Activated T-helper 2 cell treated with anti-CD3 and anti-CD28 coated beads, Interferon-gamma antibody, Interleukin-2, Interleukin-4, amounts not matched to agents 10 μg/mL and 5 μg/mL and 100 μg/mL, durations not matched to agents 14 hours and 24 hours and 36 hours (primary cell): ENCODE measurements at regions not wholly inside any gene's neighbourhood (a gene's known extent, or its start where the extent isn't known, plus 50 kb on each side); places are given as distances from the start of the nearest gene placed in this dataset.
"Not testable (repeated sequence)": the region's sequence is repeated elsewhere in the genome, so short reads cannot be mapped to it uniquely, and the experiment has no call there.

ENCODE experiments used
- DNase-seq: peaks from one replicate; pipeline ENCODE4 v3.0.0; 2021; ENCODE audit warnings: low spot score
- H3K27ac Mint-ChIP-seq: one replicate; pipeline ENCODE4 v1.8.0; 2021; ENCODE audit warnings: mixed read lengths
- H3K27me3 Mint-ChIP-seq: one replicate; pipeline ENCODE4 v1.8.0; 2021; ENCODE audit warnings: low read depth, mixed read lengths
- H3K36me3 Mint-ChIP-seq: one replicate; pipeline ENCODE4 v1.8.0; 2021; ENCODE audit warnings: low read depth, mixed read lengths
- H3K4me1 Mint-ChIP-seq: one replicate; pipeline ENCODE4 v1.8.0; 2021; ENCODE audit warnings: low read depth, mixed read lengths
- H3K4me3 Mint-ChIP-seq: one replicate; pipeline ENCODE4 v1.8.0; 2021; ENCODE audit warnings: low read depth, mild to moderate bottlenecking, moderate library complexity, mixed read lengths
- H3K9me3 Mint-ChIP-seq: one replicate; pipeline ENCODE4 v1.8.0; 2021; ENCODE audit warnings: mixed read lengths
- intact Hi-C: fragments of 100-400 bp; cut with micrococcal nuclease; formaldehyde crosslinking; loops from one replicate; pipeline ENCODE4 v1.15.1; 2023

DNA sequence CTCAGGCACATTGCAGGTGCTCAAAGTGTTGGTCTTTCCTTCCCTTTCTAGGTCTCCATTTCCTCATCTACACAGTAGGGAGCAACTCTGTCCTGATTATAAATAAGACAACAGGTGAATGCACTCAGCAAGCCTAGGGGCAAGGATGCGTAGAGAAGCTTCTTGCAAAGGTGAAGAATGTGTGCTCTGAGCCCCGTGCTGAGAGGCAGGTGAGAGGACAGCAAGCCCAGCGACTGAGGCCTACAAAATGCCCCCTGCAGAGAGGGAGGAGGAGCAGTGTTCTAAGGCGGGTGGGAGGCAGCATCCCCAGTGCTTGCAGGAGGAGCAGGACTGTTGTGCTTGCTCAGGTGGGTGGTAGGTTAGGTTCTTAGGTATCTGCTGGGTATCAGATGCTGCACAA is 153.5 kb upstream of the ZNF337 start:
- H3K36me3 Mint-ChIP-seq, intact Hi-C loops, H3K27me3 Mint-ChIP-seq, H3K27ac Mint-ChIP-seq, H3K4me3 Mint-ChIP-seq, H3K9me3 Mint-ChIP-seq, DNase-seq: not testable (repeated sequence)
- peaks cover 11% of the 10 kb centered on the region for H3K4me1 Mint-ChIP-seq

DNA sequence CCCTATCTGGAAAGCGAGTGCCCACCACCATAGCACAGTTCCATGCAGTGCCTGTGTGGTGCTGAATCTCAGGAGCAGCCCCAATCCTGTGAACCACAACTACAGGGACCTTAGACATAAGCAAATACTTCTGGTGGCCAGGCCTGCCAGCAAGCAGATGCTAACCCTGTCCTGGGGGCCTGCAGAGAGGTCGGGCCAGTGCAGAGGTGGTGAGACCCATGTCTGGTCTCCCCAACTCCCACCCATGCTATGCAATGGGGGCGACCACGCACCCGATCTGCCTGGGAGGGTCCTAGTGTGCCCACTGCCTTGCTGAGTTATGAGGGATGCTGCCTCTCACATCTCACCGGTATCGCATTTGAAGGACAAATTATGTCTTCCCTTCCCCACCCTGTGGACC is 151.6 kb upstream of the ZNF337 start:
- H3K4me1 Mint-ChIP-seq = peaks cover 4% of the 10 kb centered on the region
- H3K27ac Mint-ChIP-seq = no peak overlapping the region
- H3K27me3 Mint-ChIP-seq = peaks cover 4% of the 10 kb centered on the region
- DNase-seq = no peak
- intact Hi-C loops = no loop called here
- no peaks in the 10 kb centered on the region for H3K9me3 Mint-ChIP-seq
- no peaks in the 10 kb centered on the region for H3K36me3 Mint-ChIP-seq
- H3K4me3 Mint-ChIP-seq = no peak overlapping the region

GRCh38 chr20:25844640-25845039 is 148.0 kb upstream of the ZNF337 start:
- not testable (repeated sequence) for H3K4me3 Mint-ChIP-seq

DNA sequence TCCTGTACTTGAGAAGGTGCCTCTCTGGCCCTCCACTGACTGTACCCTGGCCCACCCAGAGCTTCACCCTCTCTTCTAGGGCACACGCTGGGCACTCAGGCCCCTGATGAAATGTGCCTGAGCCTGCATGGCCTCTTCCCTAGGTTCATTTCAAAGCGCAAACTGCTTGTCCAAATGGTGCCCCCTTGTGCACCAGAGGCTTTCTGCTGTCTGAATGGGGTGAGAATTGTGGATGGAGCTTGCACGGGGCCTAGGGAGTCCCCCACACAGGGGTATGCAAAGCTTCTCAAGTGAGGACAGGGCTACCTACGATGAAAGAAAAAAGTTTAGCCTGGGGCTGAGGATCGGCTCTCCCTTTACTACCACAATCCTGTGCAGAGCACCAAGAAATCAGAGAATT is 116.9 kb upstream of the ZNF337 start:
- H3K9me3 Mint-ChIP-seq, H3K27me3 Mint-ChIP-seq, intact Hi-C loops, DNase-seq, H3K4me1 Mint-ChIP-seq, H3K27ac Mint-ChIP-seq, H3K36me3 Mint-ChIP-seq, H3K4me3 Mint-ChIP-seq: not testable (repeated sequence)

More at GRCh38 chr20:25844640-25845039, 148.0 kb upstream of the ZNF337 start:
- H3K4me1 Mint-ChIP-seq, H3K27ac Mint-ChIP-seq, intact Hi-C loops, DNase-seq, H3K27me3 Mint-ChIP-seq, H3K9me3 Mint-ChIP-seq, H3K36me3 Mint-ChIP-seq: not testable (repeated sequence)

DNA sequence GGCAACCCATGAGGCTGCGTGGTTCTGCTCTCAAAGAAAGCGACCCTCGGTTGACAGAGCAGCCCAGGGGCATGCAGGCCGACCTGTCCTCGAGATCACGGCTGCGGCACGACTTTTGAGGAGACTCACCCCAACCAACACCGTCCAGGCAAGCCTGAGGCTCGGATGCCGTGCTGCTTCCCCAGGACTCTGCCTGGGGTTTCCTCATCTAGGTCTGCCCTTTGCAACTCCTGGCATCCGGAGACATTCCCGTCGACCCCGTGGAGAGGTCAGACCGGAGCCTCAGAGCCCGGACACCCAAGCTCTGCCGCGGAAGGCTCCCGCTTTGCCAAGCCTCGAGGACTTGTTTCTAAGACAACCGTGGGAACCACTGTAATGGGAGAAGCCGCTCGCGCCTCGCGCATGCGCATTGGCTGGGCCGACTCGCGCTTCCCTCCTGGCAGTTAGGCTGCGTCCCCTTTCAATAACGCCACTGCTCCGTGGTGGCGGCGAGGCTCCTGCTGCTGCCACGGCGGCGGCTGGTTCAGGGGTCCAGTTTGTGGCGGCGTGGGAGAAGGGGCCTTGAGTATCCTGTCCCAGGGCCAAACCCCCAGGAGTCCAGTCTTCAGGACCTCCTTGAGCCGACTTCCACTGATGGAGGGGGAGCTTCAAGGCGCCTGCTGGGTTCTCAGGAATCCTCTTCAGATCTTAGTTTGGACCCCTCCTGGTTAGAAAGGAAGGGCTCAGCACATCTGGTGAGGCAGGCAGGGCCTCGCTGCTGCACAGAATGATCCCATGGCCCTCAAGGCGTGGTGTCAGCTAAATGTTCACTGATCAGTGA is 101.7 kb upstream of the ZNF337 start:
- H3K4me3 Mint-ChIP-seq, H3K27me3 Mint-ChIP-seq, H3K9me3 Mint-ChIP-seq, H3K4me1 Mint-ChIP-seq, DNase-seq, H3K27ac Mint-ChIP-seq, intact Hi-C loops, H3K36me3 Mint-ChIP-seq: not testable (repeated sequence)

DNA sequence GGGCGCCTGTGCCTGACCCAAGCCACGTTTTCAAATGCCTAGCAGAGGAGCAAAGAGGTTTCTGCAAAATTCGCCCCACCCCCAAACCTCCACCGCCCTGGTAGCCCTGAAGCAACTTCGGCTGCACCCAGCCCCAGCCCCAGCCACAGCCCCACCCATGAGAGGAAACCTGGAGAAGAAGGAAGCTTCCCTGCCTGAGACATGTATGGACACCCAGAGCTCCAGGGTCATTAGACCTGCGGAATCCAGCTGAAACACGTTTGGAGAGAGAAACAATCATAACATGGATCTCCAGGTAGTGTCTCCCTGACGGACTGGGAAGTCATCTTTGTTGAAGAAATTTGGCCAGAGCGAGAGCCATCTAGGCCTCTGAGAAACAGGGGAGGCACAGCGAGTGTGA is 100.4 kb upstream of the ZNF337 start:
- intact Hi-C loops, H3K36me3 Mint-ChIP-seq, H3K27ac Mint-ChIP-seq, H3K27me3 Mint-ChIP-seq, DNase-seq, H3K4me1 Mint-ChIP-seq, H3K9me3 Mint-ChIP-seq, H3K4me3 Mint-ChIP-seq: not testable (repeated sequence)

DNA sequence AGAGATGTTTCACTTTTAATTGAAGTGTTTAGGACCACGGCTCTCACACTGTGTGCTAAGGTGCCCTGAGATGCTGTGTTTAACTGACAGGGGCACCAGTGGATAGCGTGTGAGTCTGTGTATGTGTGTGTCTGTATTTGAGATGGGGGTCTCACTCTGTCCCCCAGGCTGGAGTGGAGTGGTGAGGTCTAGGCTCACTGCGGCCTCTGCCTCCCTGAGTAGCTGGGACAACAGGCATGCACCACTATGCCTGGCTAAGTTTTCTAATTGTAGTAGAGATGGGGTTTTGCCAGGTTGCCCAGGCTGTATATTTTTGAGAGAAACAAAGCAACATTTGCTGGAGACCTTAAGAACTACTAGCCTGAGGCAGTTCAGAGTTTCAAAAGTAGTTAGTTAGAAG is 80.6 kb upstream of the ZNF337 start:
- H3K27ac Mint-ChIP-seq, H3K4me3 Mint-ChIP-seq, intact Hi-C loops, H3K27me3 Mint-ChIP-seq, DNase-seq, H3K9me3 Mint-ChIP-seq, H3K36me3 Mint-ChIP-seq, H3K4me1 Mint-ChIP-seq: not testable (repeated sequence)

DNA sequence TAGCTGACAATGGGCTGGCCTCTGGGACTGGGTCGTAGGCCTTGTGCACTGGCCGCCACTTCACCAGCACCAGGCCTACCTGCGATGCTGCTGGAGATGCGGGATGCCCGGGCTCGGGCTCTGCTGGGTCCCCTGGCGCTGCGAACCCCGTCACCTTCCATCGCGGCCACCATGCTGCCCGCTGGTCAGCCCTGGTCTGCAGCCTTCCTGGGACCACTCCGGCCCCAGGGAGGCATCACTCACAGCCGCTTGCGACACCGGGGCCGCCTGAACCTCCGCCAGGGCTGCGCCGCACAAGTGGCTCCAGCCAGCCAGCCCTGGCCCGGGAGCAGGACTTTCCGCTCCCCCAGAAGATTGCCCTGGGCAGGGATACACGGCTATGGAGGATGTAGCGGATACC is 78.1 kb upstream of the ZNF337 start:
- H3K9me3 Mint-ChIP-seq, H3K27me3 Mint-ChIP-seq, H3K4me3 Mint-ChIP-seq, intact Hi-C loops, DNase-seq, H3K4me1 Mint-ChIP-seq, H3K36me3 Mint-ChIP-seq, H3K27ac Mint-ChIP-seq: not testable (repeated sequence)

DNA sequence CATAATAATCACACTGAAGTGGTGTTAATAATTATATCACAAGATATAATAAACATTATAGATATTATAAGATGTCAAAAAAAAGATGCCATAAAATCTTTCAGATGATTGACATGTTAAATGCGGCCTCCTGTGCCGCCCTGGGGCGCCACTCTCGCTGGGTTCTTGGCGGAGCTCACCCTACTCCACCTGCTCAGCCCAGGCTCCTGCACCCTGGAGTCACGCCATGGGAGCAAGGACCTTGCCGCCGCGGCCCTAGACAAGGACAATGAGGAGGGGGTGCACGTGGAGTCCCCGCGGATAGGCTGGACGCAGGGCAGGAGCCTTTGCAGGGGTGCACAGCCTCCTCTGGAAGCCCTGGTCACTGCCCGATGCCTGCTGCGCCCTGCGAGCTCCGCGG is 77.5 kb upstream of the ZNF337 start:
- intact Hi-C loops, H3K27ac Mint-ChIP-seq, H3K9me3 Mint-ChIP-seq, H3K4me1 Mint-ChIP-seq, H3K27me3 Mint-ChIP-seq, H3K36me3 Mint-ChIP-seq, H3K4me3 Mint-ChIP-seq, DNase-seq: not testable (repeated sequence)

DNA sequence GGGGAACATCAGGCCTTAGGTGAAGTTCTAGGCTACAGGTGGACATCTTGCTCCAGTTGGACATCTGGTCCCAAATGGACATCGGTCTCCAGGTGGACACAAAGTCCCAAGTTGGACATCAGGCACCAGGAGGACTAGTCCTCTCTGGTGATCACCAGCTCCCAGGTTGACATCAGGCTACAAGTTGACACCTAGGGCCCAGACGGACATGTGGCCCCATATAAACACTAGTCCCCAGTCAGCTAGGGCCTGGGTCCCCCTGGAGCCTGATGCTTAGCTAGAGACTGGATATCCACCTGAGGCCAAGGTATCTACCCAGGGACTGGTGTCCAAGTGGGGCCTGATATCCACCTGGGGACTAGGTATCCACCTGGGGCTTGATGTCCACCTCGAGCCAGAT is 75.8 kb upstream of the ZNF337 start:
- H3K4me3 Mint-ChIP-seq, H3K27me3 Mint-ChIP-seq, H3K4me1 Mint-ChIP-seq, intact Hi-C loops, H3K27ac Mint-ChIP-seq, H3K9me3 Mint-ChIP-seq, H3K36me3 Mint-ChIP-seq, DNase-seq: not testable (repeated sequence)

DNA sequence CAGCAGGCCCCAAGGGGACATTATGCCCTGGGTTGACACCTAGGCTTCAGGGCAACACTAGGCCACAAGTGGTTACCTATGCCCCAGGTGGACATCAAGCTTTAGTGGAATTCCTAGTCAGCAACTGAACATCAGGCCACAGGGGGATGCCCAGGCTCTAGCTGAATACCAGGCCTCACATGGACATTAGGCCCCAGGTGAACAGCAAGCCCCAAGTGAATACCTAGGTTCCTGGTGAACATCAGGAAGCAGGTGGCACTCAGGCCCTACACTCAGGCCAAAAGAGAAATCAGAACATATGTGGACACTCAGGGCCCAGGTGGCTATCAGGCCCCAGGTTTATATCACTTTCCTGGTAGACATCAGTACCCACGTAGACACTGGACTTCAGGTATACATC is 75.2 kb upstream of the ZNF337 start:
- DNase-seq, intact Hi-C loops, H3K4me1 Mint-ChIP-seq, H3K27me3 Mint-ChIP-seq, H3K4me3 Mint-ChIP-seq, H3K36me3 Mint-ChIP-seq, H3K9me3 Mint-ChIP-seq, H3K27ac Mint-ChIP-seq: not testable (repeated sequence)

DNA sequence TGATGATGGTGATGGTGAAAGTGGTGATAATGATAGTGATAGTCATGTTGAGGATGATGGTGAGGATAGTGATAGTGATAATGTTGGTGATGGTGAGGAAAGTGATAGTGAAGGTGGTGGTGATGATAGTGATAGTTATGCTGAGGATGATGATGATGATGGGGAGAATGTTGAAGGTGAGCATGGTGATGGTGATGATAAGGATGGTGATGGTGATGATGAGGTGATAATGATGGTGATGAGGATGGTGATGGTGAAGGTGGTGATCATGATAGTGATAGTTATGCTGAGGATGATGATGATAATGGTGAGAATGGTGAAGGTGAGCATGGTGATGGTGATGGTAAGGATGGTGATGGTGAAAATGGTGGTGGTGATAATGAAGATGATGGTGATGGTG is 64.9 kb upstream of the ZNF337 start:
- H3K27ac Mint-ChIP-seq = no peak overlapping the region
- H3K27me3 Mint-ChIP-seq = no peaks in the 10 kb centered on the region
- DNase-seq = no peak
- no peaks in the 10 kb centered on the region for H3K36me3 Mint-ChIP-seq
- no peaks in the 10 kb centered on the region for H3K4me1 Mint-ChIP-seq
- no peak overlapping the region for H3K4me3 Mint-ChIP-seq
- intact Hi-C loops = no loop called here
- H3K9me3 Mint-ChIP-seq = no peaks in the 10 kb centered on the region

DNA sequence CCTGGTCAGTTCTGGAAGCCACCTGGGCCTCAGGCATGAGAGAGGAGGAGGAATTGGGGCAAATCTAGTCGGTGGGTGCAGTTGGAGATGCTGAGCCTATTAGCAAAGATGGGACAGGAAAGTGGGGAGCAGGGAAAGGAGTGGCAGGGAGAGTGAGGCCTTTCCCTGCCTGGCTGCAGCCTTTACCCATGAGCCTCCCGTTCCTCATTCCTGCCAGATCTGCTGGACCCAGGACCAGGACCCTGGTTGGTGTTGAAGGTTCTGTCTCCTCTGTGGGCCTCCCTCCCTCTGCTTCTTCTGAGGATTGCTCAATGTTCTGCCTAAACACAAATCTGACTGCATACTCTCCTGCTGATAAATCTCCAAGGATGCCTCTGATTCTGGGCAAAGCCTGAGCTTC is 64.4 kb upstream of the ZNF337 start:
- DNase-seq, H3K27ac Mint-ChIP-seq, H3K4me1 Mint-ChIP-seq, H3K36me3 Mint-ChIP-seq, intact Hi-C loops, H3K4me3 Mint-ChIP-seq, H3K9me3 Mint-ChIP-seq, H3K27me3 Mint-ChIP-seq: not testable (repeated sequence)
